ENCODE measurements at regions not wholly inside any gene's neighbourhood (a gene's known extent, or its start where the extent isn't known, plus 50 kb on each side); places are given as distances from the start of the nearest gene placed in this dataset.

- DNase-seq, result no peak
These were observed 87.0 kb upstream of the ONECUT1 start for GRCh38 chr15:52876991-52877663.

DNA sequence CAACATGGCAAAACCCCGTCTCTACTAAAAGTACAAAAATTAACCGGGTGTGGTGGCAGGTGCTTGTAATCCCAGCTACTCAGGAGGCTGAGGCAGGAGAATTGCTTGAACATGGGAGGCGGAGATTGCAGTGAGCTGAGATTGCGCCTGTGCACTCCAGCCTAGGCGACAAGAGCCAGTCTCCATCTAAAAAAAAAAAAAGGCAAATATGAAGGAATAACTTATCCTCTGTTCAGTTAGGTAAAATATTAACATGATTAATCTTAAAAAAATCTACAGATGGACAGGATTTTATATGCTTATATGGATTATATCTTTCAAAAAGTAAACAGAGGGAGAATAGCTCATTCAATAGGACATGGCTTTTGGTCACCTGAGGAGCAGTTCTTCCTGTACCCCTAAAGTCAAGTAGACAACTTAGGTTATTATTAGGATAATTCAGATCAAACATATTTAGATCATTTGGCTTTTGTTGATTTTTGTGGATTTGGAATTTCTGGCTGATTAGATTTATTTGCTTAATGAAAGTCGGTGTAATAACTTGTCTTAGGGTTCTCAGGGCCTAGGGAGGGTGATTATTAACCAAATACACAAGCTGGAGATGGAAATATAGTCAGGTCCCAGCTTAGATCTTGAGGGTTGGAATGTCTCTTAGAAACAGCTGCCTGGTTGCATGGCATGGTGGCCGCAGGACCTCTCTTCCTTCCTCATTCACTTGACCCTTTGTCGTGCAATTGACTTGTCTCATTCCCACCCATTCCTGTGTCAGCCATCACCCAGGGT is 82.1 kb upstream of the ONECUT1 start:
- DNase-seq, result no peak

DNA sequence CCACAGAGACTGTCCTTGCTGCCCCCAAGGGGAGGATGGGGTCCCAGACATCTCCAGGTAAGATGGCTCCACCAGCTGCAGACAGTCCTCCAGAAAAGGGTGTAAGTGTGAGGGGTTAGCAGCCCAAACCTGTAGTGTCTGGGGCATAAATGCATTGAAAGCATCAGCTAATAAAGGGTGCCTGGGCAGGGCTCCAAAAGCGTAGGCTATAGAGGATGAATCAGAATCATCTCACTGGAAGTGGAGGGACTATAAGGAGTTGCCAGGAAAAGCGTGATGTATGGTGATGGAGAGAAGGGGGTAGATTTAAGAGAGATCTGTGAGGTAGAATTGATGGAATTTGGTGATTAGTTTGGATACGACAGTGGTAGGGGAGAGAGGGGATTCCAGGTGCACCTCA is 79.9 kb upstream of the ONECUT1 start:
- no peak for DNase-seq

GRCh38 chr15:52866698-52867097 is 76.6 kb upstream of the ONECUT1 start:
- DNase-seq, result no peak

DNA sequence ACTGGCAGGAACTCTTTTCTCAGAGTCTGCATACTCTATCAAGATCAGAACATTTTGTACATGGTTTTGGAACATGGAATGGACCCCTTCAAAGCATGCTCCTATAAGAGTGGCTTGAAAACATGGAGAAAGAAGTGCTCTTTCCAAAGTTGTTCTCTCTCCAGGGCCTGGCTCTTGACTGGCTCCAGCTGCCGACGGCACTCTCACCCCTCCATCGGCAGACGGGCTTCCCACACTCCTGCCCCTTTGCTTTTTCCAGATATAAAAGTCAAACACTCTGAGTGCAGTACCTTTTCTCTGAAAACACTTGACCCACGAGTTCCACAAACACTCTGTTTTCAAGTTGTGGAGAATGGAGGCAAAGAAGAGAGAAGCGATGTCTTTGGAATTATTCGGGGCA is 72.5 kb upstream of the ONECUT1 start:
- no peak for DNase-seq

- DNase-seq, result no peak
These were observed 68.6 kb upstream of the ONECUT1 start for GRCh38 chr15:52858782-52859176.

DNA sequence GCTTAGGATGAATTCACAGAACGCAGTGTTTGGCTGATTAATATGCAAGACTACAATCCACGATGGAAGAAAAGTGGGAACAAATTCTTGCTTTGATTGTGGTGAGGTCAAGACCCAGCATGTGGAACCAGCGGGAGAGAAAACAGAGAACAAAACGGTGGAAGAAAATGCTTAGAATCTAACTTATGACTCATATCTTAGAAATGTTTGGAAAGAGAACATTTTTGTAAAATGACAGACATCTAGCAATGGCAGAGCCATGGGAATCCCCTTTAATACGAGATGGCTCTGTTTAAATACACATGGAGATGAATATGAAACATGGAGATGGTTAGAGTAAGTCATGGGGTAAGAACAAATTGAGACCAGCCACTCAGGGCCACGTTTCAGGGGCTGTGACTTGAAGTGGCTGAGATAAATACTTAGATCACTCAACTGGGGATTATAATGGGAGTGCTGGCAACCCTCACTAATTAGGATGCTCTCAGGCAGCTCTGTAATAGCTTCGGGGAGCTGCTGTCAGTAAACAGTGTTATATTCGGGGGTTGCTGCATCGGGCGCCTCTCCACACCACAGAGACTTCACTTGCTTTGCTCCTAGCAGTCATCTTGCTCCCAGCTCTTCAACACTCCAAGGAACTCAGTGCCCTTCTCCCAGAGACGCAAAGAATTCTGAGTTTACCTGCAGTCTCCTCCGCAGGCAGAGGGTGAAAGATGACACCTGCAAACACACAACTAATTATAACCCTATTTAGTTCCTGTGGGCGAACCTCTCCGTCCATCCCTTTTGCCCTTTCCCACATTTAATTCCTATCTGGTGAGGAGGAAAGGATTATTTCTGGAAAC is 68.0 kb upstream of the ONECUT1 start:
- DNase-seq, result no peak

- no peak for DNase-seq
These were observed 67.3 kb upstream of the ONECUT1 start for GRCh38 chr15:52857471-52857870.

DNA sequence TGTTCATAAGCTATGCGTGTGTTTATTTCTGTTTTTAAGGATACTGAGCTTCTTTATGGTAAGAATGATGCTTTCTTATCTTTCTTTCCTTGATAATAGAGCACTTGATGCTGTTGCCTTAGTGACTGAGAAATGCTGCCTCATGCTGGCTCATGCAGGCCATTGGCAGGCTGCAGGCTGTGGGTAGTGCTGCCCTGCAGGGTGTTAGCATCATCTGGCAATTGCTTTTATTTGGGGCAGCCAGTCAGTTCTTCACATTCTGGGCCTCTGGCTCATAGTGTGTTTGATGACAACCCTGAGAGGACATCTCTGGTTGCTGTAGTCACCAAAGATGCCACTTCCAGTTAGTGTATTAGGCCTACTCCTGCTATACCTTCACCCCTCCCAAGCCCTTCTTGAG is 66.2 kb upstream of the ONECUT1 start:
- no peak for DNase-seq

GRCh38 chr15:52855157-52855556 is 65.0 kb upstream of the ONECUT1 start:
- no peak for DNase-seq

GRCh38 chr15:52844823-52845222 is 54.7 kb upstream of the ONECUT1 start:
- DNase-seq, result no peak

Data from renal pelvis (tissue), 1 donor.